Activated CD4-positive, alpha-beta T cell treated with anti-CD3 and anti-CD28 coated beads for 36 hours (primary cell): ENCODE measurements at regions not wholly inside any gene's neighbourhood (a gene's known extent, or its start where the extent isn't known, plus 50 kb on each side); places are given as distances from the start of the nearest gene placed in this dataset.
A peak's percentile ranks its signal among the peaks of the same experiment; 100 is the strongest.

Source experiments
- ATAC-seq: fragments of 200-7000 bp; cut with Tn5 transposase; one replicate; pipeline ENCODE4 v1.10.0; 2021; ENCODE audit warnings: mild to moderate bottlenecking, moderate library complexity
- CTCF ChIA-PET: fragments of 350-600 bp; sonication (Branson Sonifier 250); formaldehyde crosslinking; loops from one replicate; lab custom pipeline; 2021; ENCODE audit warnings: antibody characterized with exemption; lab: Charles Lee
- POLR2A ChIA-PET: fragments of 350-600 bp; sonication (Branson Sonifier 250); formaldehyde crosslinking; loops from one replicate; lab custom pipeline; 2021; ENCODE audit warnings: antibody characterized with exemption, inconsistent platforms; lab: Charles Lee
- DNase-seq: peaks from one replicate; pipeline ENCODE4 v3.0.0-alpha.2; 2020
- H3K27ac Mint-ChIP-seq: one replicate; pipeline ENCODE4 v1.8.0; 2021; ENCODE audit warnings: mixed read lengths
- H3K27me3 Mint-ChIP-seq: one replicate; pipeline ENCODE4 v1.8.0; 2021; ENCODE audit warnings: mixed read lengths
- H3K36me3 Mint-ChIP-seq: one replicate; pipeline ENCODE4 v1.8.0; 2021; ENCODE audit warnings: low read depth, mixed read lengths
- H3K4me1 Mint-ChIP-seq: one replicate; pipeline ENCODE4 v1.8.0; 2021; ENCODE audit warnings: mixed read lengths
- H3K4me3 Mint-ChIP-seq: one replicate; pipeline ENCODE4 v1.8.0; 2021; ENCODE audit warnings: mild to moderate bottlenecking, moderate library complexity, mixed read lengths
- H3K9me3 Mint-ChIP-seq: one replicate; pipeline ENCODE4 v1.8.0; 2021; ENCODE audit warnings: low read depth, mixed read lengths
- intact Hi-C, 2 experiments: fragments of 100-400 bp; cut with DNase I in 1 of 2; cut with micrococcal nuclease in 1 of 2; formaldehyde crosslinking; loops; one replicate each; pipeline versions ENCODE4 v1.14.2 to v1.15.1; 2022 to 2024; cut with DNase I, micrococcal nuclease

- Mint-ChIP-seq H3K4me1 (no peaks in the 10 kb centered on the region), H3K4me3 (no peak overlapping the region), H3K27ac (no peak overlapping the region), H3K36me3 (no peaks in the 10 kb centered on the region), H3K27me3 (peaks cover 11% of the 10 kb centered on the region), H3K9me3 (no peaks in the 10 kb centered on the region)
- POLR2A ChIA-PET: no interaction called here
- CTCF ChIA-PET: interaction anchor here (0.9 kb wide), 1 partner anchor 25 kb away, joined by 3 read pairs; no protein-coding TSS in a partner anchor
- intact Hi-C loops: no loop called here
- DNase-seq: no peak
- ATAC-seq: no peak
Observed at GRCh38 chr20:23180451-23180921, 94.4 kb upstream of the CD93 start.

DNA sequence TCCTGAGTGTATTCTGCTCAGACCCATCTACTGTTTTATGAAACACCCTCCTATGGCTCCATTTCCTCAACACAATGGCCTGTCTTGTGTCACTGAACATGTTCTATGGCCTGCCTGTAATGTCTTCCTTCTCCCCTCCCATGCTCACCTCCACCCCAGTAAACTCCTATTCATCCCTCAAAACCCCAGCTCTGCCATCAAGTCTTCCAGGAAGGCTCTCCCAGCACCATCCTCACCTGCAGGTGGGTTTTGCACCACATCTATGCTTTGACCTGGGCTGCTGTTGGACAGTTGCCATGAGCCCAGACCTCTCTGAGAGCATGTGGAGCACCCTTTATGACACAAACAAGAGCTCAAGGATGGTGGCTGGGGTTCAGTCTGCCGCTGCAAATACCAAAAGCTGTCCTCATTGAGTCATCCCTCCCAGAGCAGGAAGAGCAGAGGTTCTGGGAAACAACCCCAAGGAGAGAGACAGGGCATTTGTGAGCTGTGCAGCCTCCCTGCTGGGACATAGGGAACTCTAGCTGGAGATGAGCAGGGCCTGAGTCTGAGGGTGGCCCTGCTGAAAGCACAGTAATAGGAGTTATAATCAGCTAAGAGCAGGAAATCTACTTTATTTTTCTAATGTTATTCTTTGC, 93.8 kb upstream of the CD93 start:
- H3K4me1 Mint-ChIP-seq: no peaks in the 10 kb centered on the region
- DNase-seq (no peak), ATAC-seq (no peak)
- CTCF ChIA-PET: interaction anchor here (0.9 kb wide), 1 partner anchor 25 kb away, joined by 3 read pairs; no protein-coding TSS in a partner anchor
- no peak overlapping the region for H3K4me3 Mint-ChIP-seq
- no peak overlapping the region for H3K27ac Mint-ChIP-seq
- no peaks in the 10 kb centered on the region for H3K36me3 Mint-ChIP-seq
- intact Hi-C loops: no loop called here
- H3K9me3 Mint-ChIP-seq: no peaks in the 10 kb centered on the region
- POLR2A ChIA-PET: no interaction called here
- H3K27me3 Mint-ChIP-seq: peaks cover 14% of the 10 kb centered on the region

DNA sequence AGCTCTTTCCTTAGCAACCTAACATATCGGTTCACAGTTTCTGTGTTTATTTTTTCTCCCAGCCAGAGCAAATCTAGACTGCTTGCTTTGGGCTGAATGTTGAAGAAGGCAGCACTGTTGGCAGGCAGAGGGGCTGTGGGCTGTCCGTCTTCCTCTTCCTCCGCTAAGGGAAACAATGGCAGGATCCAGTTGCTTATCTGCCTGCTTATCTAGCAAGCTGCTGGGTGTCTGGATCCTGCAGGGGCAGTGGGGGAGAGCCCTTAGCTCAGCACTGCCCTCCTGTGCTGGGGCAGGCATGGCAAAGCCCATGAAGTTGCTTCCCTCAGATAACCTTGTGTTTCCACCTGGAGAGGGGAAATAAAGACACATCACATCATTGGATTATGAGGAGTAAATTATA, 92.7 kb upstream of the CD93 start:
- no peak overlapping the region for H3K4me3 Mint-ChIP-seq
- ChIA-PET POLR2A (no interaction called here), CTCF (no interaction called here)
- ATAC-seq (no peak), DNase-seq (no peak)
- H3K36me3 Mint-ChIP-seq: no peaks in the 10 kb centered on the region
- no peak overlapping the region for H3K27ac Mint-ChIP-seq
- peaks cover 15% of the 10 kb centered on the region for H3K27me3 Mint-ChIP-seq
- no peaks in the 10 kb centered on the region for H3K4me1 Mint-ChIP-seq
- intact Hi-C loops: no loop called here
- H3K9me3 Mint-ChIP-seq: no peaks in the 10 kb centered on the region

GRCh38 chr20:23174821-23175220, 88.7 kb upstream of the CD93 start:
- POLR2A ChIA-PET: no interaction called here
- intact Hi-C loops: no loop called here
- ATAC-seq (no peak), DNase-seq (no peak)
- H3K9me3 Mint-ChIP-seq: no peaks in the 10 kb centered on the region
- peaks cover 15% of the 10 kb centered on the region for H3K27me3 Mint-ChIP-seq
- CTCF ChIA-PET: no interaction called here
- no peaks in the 10 kb centered on the region for H3K4me1 Mint-ChIP-seq
- H3K4me3 Mint-ChIP-seq: no peak overlapping the region
- no peaks in the 10 kb centered on the region for H3K36me3 Mint-ChIP-seq
- no peak overlapping the region for H3K27ac Mint-ChIP-seq

DNA sequence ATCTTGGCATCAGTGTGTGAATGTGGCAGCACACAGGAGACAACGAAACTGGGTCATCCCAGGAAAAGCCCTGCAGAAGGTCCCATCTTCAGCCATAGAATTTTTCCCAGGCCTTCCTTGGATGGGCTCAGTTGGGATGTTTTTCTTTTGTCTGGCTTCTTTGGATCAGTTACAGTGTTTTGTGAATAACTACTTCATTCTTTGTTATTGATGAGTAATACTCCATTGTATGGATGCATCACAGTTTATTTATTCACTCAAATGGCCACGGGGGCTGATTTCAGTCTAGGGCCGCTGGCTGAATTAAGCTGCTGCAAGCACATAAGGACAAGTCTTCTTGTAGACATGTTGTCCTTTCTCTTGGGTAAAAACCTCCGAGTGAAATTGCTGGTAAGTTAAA, 81.3 kb upstream of the CD93 start:
- Mint-ChIP-seq H3K27ac (no peak overlapping the region), H3K9me3 (no peaks in the 10 kb centered on the region), H3K36me3 (no peaks in the 10 kb centered on the region), H3K4me1 (no peaks in the 10 kb centered on the region), H3K4me3 (no peak overlapping the region), H3K27me3 (no peaks in the 10 kb centered on the region)
- POLR2A ChIA-PET: no interaction called here
- ATAC-seq (no peak), DNase-seq (no peak)
- CTCF ChIA-PET: no interaction called here
- intact Hi-C loops: no loop called here

- Mint-ChIP-seq H3K9me3 (no peaks in the 10 kb centered on the region), H3K4me1 (no peaks in the 10 kb centered on the region), H3K36me3 (no peaks in the 10 kb centered on the region), H3K27ac (no peak overlapping the region), H3K4me3 (no peak overlapping the region), H3K27me3 (no peaks in the 10 kb centered on the region)
- CTCF ChIA-PET: no interaction called here
- ATAC-seq: no peak
- no peak for DNase-seq
- POLR2A ChIA-PET: no interaction called here
- intact Hi-C loops: no loop called here
Observed at GRCh38 chr20:23166563-23166962, 80.4 kb upstream of the CD93 start.

GRCh38 chr20:23165964-23166363, 79.8 kb upstream of the CD93 start:
- Mint-ChIP-seq H3K4me1 (no peaks in the 10 kb centered on the region), H3K9me3 (no peaks in the 10 kb centered on the region), H3K27ac (no peak overlapping the region), H3K27me3 (no peaks in the 10 kb centered on the region), H3K4me3 (no peak overlapping the region), H3K36me3 (no peaks in the 10 kb centered on the region)
- ChIA-PET CTCF (no interaction called here), POLR2A (no interaction called here)
- intact Hi-C loops: no loop called here
- DNase-seq (no peak), ATAC-seq (no peak)

DNA sequence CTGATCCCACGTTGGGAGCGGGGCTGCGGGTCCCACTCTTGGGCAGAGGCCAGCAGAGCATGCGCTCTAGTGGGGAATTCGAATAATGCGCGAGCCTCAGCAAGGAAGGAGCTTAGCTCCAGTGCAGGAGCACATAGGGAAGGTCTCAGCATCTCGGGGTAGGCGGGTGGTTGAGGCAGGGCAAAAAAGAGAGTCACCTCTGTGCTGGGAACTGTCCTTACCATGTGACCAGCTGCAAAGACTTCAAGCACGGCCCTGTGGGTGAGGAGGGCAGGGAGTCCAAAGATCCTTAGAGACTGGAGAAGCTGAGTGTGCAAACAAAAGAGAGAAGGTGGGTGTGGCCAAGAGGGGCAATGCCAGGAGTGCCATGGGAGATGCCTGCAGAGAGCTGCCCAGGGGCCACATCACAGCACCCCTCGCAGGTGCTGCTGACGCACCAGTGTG, 79.2 kb upstream of the CD93 start:
- Mint-ChIP-seq H3K9me3 (no peaks in the 10 kb centered on the region), H3K36me3 (no peaks in the 10 kb centered on the region), H3K4me3 (no peak overlapping the region), H3K4me1 (no peaks in the 10 kb centered on the region), H3K27ac (no peak overlapping the region), H3K27me3 (no peaks in the 10 kb centered on the region)
- ChIA-PET POLR2A (no interaction called here), CTCF (no interaction called here)
- ATAC-seq (no peak), DNase-seq (no peak)
- intact Hi-C loops: no loop called here

DNA sequence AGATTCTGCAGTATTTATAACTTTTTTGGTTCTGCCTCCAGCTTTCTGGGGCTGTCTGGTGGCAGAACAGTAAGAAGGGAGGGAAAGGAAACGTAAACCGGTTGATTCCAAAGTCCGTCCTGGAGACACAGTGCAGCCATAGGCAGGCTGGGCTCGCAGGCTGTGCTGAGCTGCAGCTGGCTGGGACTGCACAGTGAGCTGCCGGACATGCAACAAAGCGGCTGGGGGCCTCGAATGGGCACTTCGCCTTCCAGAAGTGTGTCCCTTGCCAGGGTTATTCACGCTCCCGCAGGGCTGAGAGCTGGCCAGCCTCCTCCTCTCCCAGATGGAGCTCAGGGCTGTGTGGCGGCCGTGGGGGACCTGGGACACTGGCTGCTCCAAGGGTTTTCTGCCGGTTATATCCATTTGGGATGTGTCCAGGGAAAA, 78.1 kb upstream of the CD93 start:
- ChIA-PET POLR2A (no interaction called here), CTCF (no interaction called here)
- Mint-ChIP-seq H3K27ac (no peak overlapping the region), H3K36me3 (no peaks in the 10 kb centered on the region), H3K27me3 (no peaks in the 10 kb centered on the region), H3K4me1 (peaks cover 6% of the 10 kb centered on the region), H3K9me3 (no peaks in the 10 kb centered on the region), H3K4me3 (no peak overlapping the region)
- ATAC-seq: no peak
- intact Hi-C loops: no loop called here
- no peak for DNase-seq

DNA sequence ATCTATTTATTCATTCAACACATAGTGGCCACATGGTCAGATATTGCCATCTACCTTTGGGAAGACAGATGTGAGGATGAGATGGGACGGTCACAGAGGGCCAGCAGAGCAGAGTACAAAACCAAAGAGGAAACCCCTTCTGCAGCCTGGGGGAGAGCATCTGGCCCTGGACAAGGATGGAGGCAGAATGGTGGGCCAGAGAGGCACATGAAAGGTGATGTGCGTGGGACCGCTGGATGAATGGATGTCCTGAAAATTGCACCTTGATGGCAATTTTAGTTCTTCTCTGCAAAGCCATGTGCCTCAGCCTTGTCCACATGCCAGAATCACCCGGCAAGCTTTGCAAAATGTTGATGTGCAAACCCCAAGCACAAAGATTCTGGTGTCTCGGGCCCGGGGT, 77.4 kb upstream of the CD93 start:
- POLR2A ChIA-PET: no interaction called here
- no peak overlapping the region for H3K4me3 Mint-ChIP-seq
- H3K27me3 Mint-ChIP-seq: no peaks in the 10 kb centered on the region
- intact Hi-C loops: no loop called here
- no peak overlapping the region for H3K27ac Mint-ChIP-seq
- no peaks in the 10 kb centered on the region for H3K9me3 Mint-ChIP-seq
- DNase-seq (no peak), ATAC-seq (no peak)
- H3K4me1 Mint-ChIP-seq: peaks cover 7% of the 10 kb centered on the region
- no peaks in the 10 kb centered on the region for H3K36me3 Mint-ChIP-seq
- CTCF ChIA-PET: no interaction called here

DNA sequence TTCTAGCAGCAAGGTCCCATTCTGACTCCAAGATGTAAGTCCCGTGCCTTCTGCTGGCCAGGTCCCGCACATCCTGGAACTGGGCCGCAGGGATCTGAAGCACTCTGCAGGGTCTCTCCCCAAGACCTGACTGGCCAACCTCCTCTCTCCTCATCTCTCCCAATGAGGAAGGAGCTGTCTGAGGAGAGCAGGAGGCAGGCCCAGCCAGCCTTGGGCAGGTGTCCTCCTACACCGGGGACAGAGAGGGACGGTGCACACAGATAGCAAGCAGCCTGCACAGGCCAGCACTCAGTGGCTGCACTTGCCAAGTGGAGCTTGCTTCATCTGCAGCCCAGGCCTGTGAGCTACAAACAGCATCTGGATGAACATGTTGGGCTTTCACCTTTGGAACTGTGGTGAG, 76.8 kb upstream of the CD93 start:
- ChIA-PET POLR2A (no interaction called here), CTCF (interaction anchor here (0.8 kb wide), 1 partner anchor 9 kb away, joined by 3 read pairs; no protein-coding TSS in a partner anchor)
- no peak for ATAC-seq
- Mint-ChIP-seq H3K27ac (no peak overlapping the region), H3K36me3 (no peaks in the 10 kb centered on the region), H3K4me3 (no peak overlapping the region), H3K9me3 (no peaks in the 10 kb centered on the region), H3K4me1 (peaks cover 7% of the 10 kb centered on the region), H3K27me3 (no peaks in the 10 kb centered on the region)
- intact Hi-C loops: no loop called here
- no peak for DNase-seq

DNA sequence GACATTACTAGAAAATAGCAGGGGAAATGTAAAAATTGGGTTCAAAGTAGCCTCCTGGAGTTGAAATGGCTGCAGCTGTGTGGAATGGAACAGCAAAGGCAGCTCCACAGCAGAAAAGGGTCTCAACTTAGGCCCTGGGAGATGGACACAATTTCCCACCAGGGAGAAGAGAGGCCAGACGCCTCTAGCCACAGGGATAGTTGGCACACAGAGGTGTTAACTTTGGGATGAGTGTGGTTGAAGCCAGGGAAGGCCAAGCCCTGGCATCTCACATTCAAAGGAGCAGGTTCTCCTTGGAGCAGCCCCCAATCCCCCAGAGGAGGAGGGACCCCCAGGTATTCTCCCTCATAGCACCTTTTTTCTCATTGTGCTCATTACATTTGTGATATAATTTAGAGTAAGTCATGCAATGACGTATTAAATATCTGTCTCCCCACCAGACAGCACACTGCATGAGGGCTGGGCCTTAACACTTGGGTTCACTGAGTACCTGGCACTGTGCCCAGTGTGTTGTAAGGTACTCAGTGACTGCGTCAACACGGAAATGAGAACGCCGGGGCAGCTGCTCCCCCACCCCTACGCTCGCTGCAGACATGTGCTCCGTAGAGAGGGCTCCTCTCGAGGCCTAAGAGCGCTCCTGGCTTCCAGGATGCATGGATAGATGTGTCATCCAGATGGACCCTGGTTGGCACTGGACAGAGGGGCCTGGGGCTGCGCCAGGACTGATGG, 76.0 kb upstream of the CD93 start:
- DNase-seq: peak; percentile 30
- Mint-ChIP-seq H3K4me3 (no peak overlapping the region), H3K27me3 (no peaks in the 10 kb centered on the region), H3K4me1 (peaks cover 7% of the 10 kb centered on the region), H3K36me3 (no peaks in the 10 kb centered on the region), H3K27ac (no peak overlapping the region), H3K9me3 (no peaks in the 10 kb centered on the region)
- intact Hi-C loops: no loop called here
- ChIA-PET CTCF (no interaction called here), POLR2A (no interaction called here)
- ATAC-seq: no peak
